ENCODE measurements at regions not wholly inside any gene's neighbourhood (a gene's known extent, or its start where the extent isn't known, plus 50 kb on each side); places are given as distances from the start of the nearest gene placed in this dataset.

DNA sequence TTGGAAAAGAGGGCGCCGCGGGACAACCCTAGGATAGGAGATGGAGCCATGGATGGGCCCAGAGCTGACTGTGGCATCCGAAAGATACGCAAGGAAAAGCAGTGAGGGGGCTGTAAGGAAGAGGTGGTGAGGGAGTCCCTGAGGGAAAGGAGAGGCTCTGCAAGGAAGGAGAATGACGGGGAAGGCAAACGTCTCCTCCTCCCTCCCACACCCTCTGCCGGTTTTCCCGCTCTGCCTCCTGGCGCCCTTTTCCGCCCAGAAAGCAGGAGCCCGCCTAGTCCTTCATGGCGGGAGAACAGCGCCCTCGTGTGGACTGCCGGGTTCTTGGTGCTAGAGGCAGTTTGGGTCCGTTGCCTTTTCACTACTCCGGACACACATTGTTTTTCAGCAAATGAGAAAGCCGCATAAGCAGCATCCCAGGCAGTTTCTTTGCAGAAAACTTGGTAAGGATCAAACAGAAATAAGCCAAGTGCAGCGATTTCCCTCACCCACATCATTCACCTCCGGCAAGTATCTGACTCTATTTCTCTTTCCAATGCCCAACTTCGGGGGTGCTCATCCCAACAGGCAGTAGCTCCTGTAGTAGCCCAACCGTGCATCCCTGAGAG lies 200.4 kb downstream of the INO80D start:
- H3K4me3 Mint-ChIP-seq: no peak overlapping the region
- peaks cover 2% of the 10 kb centered on the region for H3K4me1 Mint-ChIP-seq (ENCODE audit: low read depth)
- H3K36me3 Mint-ChIP-seq: no peaks in the 10 kb centered on the region
- H3K9me3 Mint-ChIP-seq (ENCODE audit: low read depth): no peaks in the 10 kb centered on the region
- H3K27ac Mint-ChIP-seq: no peak overlapping the region
- H3K27me3 Mint-ChIP-seq: peaks cover 10% of the 10 kb centered on the region

DNA sequence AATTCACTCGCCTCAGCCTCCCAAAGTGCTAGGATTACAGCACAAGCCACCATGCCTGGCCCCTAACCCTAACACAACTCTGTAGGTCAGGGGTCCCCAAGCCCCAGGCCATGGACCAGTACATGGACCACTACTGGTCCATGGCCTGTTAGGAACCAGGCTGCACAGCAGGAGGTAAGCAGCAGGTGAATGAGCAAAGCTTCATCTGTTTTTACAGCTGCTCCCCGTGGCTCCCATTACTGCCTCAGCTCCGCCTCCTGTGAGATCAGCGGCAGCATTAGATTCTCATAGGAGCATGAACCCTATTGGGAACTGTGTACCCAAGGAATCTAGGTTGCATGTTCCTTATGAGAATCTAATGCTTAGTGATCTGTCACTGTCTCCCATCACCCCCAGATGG lies 201.7 kb downstream of the NRP2 start:
- peaks cover 15% of the 10 kb centered on the region for H3K27me3 Mint-ChIP-seq

GRCh38 chr2:205882806-205883425 lies 200.6 kb downstream of the NRP2 start:
- Mint-ChIP-seq H3K4me3 (no peak overlapping the region), H3K9me3 (ENCODE audit: low read depth) (no peaks in the 10 kb centered on the region), H3K27ac (no peak overlapping the region), H3K4me1 (ENCODE audit: low read depth) (peaks cover 2% of the 10 kb centered on the region), H3K36me3 (no peaks in the 10 kb centered on the region), H3K27me3 (peaks cover 15% of the 10 kb centered on the region)

More for the DNA sequence above, 201.7 kb downstream of the NRP2 start:
- Mint-ChIP-seq H3K27ac (no peak overlapping the region), H3K9me3 (ENCODE audit: low read depth) (no peaks in the 10 kb centered on the region), H3K4me3 (no peak overlapping the region), H3K36me3 (no peaks in the 10 kb centered on the region), H3K4me1 (ENCODE audit: low read depth) (peaks cover 2% of the 10 kb centered on the region)

DNA sequence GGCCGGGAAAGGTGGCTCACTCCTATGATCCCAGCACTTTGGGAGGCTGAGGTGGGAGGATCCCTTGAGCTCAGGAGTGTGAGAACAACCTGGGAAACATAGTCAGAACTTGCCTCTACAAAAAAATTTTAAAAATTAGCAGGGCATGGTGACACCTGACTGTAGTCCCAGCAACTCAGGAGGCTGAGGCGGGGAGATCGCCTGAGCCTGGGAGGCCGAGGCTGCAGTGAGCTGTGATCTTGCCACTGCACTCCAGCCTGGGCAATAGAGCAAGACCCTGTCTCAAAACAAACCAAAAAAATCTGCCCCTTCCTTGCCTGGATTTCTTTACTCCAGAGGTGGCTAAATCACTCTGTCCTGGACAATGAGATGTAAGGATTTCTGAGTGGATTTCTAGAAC lies 197.7 kb downstream of the NRP2 start:
- no peaks in the 10 kb centered on the region for H3K4me1 Mint-ChIP-seq (ENCODE audit: low read depth)
- H3K27ac Mint-ChIP-seq: no peak overlapping the region
- H3K36me3 Mint-ChIP-seq: no peaks in the 10 kb centered on the region
- H3K9me3 Mint-ChIP-seq (ENCODE audit: low read depth): no peaks in the 10 kb centered on the region
- H3K27me3 Mint-ChIP-seq: peaks cover 12% of the 10 kb centered on the region
- no peak overlapping the region for H3K4me3 Mint-ChIP-seq

- H3K36me3 Mint-ChIP-seq: no peaks in the 10 kb centered on the region
- no peaks in the 10 kb centered on the region for H3K9me3 Mint-ChIP-seq (ENCODE audit: low read depth)
- no peak overlapping the region for H3K4me3 Mint-ChIP-seq
- H3K27ac Mint-ChIP-seq: no peak overlapping the region
- no peaks in the 10 kb centered on the region for H3K4me1 Mint-ChIP-seq (ENCODE audit: low read depth)
- peaks cover 12% of the 10 kb centered on the region for H3K27me3 Mint-ChIP-seq
Observed at GRCh38 chr2:205878999-205879762, 196.9 kb downstream of the NRP2 start.

DNA sequence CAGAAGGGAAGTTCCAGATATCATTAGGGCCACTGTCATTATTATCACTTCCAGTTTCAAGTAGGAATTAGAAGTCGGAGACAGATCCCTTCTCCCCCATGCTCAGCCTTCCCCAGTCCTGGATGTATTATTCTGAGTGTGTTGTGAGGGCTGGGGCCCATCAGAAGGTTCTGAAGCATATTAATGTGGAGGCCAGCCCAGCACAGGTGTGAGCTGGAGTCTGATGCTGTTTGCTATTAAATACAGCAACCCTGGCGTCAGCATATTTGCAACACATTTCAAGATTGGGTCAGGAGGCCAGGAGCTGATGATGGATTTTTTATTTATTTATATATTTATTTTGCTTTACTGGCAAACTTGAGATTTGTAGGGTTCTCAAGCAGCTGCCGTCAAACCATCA lies 195.2 kb downstream of the NRP2 start:
- Mint-ChIP-seq H3K27ac (no peak overlapping the region), H3K27me3 (peaks cover 13% of the 10 kb centered on the region), H3K36me3 (no peaks in the 10 kb centered on the region), H3K4me1 (ENCODE audit: low read depth) (no peaks in the 10 kb centered on the region), H3K4me3 (no peak overlapping the region), H3K9me3 (ENCODE audit: low read depth) (no peaks in the 10 kb centered on the region)

DNA sequence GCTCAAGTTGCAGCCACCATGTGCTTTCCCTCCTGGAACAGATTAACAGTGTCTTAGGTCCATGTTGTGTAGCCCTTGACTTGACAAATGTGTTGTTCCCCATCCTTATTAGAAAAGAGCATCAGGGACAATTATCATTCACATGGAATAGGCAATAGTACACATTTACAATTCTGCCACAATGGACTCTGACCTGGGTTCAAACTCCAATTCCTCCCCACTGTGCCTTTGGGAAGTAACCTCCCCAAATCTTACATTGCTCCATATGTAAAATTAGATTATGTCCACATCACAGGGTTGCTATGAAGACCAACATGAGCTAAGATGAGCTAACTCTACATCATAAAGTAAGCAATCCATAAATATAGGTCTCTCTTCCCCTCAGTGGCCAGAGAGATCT lies 193.8 kb downstream of the NRP2 start:
- H3K27ac Mint-ChIP-seq: no peak overlapping the region
- H3K27me3 Mint-ChIP-seq: peaks cover 15% of the 10 kb centered on the region
- no peaks in the 10 kb centered on the region for H3K9me3 Mint-ChIP-seq (ENCODE audit: low read depth)
- no peaks in the 10 kb centered on the region for H3K4me1 Mint-ChIP-seq (ENCODE audit: low read depth)
- no peaks in the 10 kb centered on the region for H3K36me3 Mint-ChIP-seq
- no peak overlapping the region for H3K4me3 Mint-ChIP-seq

DNA sequence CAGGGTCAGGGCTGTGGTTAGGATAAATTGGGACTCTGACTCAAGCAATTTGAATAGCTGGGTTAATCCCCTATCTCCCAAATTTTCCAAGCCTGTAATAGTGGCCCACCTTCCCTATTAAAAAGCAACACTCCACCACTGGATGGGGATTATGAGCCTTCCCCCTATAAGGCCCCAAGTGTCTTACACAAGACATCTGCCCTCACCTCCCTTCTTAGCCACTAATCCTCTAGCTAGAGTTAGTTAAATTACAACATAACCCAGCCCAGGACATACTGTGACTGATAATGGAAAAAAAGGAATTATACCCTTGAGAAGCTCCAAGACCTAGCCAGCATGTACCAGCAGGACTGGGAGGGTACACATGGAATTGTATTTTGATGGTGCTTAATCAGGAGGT lies 190.4 kb downstream of the NRP2 start:
- Mint-ChIP-seq H3K36me3 (no peaks in the 10 kb centered on the region), H3K27ac (no peak overlapping the region), H3K9me3 (ENCODE audit: low read depth) (no peaks in the 10 kb centered on the region), H3K4me1 (ENCODE audit: low read depth) (no peaks in the 10 kb centered on the region), H3K27me3 (peaks cover 8% of the 10 kb centered on the region), H3K4me3 (no peak overlapping the region)

GRCh38 chr2:205869439-205869838 lies 187.1 kb downstream of the NRP2 start:
- Mint-ChIP-seq H3K4me1 (ENCODE audit: low read depth) (no peaks in the 10 kb centered on the region), H3K9me3 (ENCODE audit: low read depth) (no peaks in the 10 kb centered on the region), H3K36me3 (no peaks in the 10 kb centered on the region), H3K27ac (no peak overlapping the region), H3K27me3 (peaks cover 8% of the 10 kb centered on the region), H3K4me3 (no peak overlapping the region)

- Mint-ChIP-seq H3K4me3 (no peak overlapping the region), H3K27ac (no peak overlapping the region)
Observed at GRCh38 chr2:205868773-205869333, 186.6 kb downstream of the NRP2 start.

GRCh38 chr2:205868053-205868452 lies 185.8 kb downstream of the NRP2 start:
- Mint-ChIP-seq H3K27me3 (peaks cover 8% of the 10 kb centered on the region), H3K4me3 (no peak overlapping the region), H3K27ac (no peak overlapping the region), H3K9me3 (ENCODE audit: low read depth) (no peaks in the 10 kb centered on the region), H3K36me3 (no peaks in the 10 kb centered on the region), H3K4me1 (ENCODE audit: low read depth) (no peaks in the 10 kb centered on the region)

More at GRCh38 chr2:205868773-205869333, 186.6 kb downstream of the NRP2 start:
- no peaks in the 10 kb centered on the region for H3K36me3 Mint-ChIP-seq
- no peaks in the 10 kb centered on the region for H3K9me3 Mint-ChIP-seq (ENCODE audit: low read depth)
- H3K4me1 Mint-ChIP-seq (ENCODE audit: low read depth): no peaks in the 10 kb centered on the region
- peaks cover 8% of the 10 kb centered on the region for H3K27me3 Mint-ChIP-seq

DNA sequence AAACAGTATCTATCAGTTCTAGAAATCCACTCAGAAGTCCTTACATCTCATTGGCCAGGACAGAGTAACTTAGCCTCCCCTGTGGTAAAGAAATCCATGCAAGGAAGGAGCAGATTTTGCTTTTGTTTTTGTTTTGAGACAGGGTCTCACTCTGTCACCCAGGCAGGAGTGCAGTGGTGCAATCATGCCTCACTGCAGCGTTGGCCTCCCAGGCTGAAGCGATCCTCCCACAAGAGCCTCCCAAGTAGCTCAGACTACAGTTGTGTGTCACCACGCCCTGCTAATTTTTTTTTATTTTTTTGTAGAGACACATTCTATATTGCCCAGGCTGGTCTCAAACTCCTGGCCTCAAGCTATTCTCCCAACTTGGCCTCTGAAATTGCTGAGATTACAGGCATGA lies 185.1 kb downstream of the NRP2 start:
- H3K27ac Mint-ChIP-seq: no peak overlapping the region
- no peaks in the 10 kb centered on the region for H3K36me3 Mint-ChIP-seq
- no peaks in the 10 kb centered on the region for H3K4me1 Mint-ChIP-seq (ENCODE audit: low read depth)
- H3K27me3 Mint-ChIP-seq: peaks cover 8% of the 10 kb centered on the region
- no peaks in the 10 kb centered on the region for H3K9me3 Mint-ChIP-seq (ENCODE audit: low read depth)
- no peak overlapping the region for H3K4me3 Mint-ChIP-seq

GRCh38 chr2:205865905-205866441 lies 183.7 kb downstream of the NRP2 start:
- Mint-ChIP-seq H3K4me3 (no peak overlapping the region), H3K27me3 (peaks cover 3% of the 10 kb centered on the region), H3K4me1 (ENCODE audit: low read depth) (no peaks in the 10 kb centered on the region), H3K36me3 (no peaks in the 10 kb centered on the region), H3K9me3 (ENCODE audit: low read depth) (no peaks in the 10 kb centered on the region), H3K27ac (no peak overlapping the region)

- no peaks in the 10 kb centered on the region for H3K4me1 Mint-ChIP-seq (ENCODE audit: low read depth)
- H3K27me3 Mint-ChIP-seq: peaks cover 3% of the 10 kb centered on the region
- no peak overlapping the region for H3K27ac Mint-ChIP-seq
Observed at GRCh38 chr2:205865056-205865455, 182.8 kb downstream of the NRP2 start.

DNA sequence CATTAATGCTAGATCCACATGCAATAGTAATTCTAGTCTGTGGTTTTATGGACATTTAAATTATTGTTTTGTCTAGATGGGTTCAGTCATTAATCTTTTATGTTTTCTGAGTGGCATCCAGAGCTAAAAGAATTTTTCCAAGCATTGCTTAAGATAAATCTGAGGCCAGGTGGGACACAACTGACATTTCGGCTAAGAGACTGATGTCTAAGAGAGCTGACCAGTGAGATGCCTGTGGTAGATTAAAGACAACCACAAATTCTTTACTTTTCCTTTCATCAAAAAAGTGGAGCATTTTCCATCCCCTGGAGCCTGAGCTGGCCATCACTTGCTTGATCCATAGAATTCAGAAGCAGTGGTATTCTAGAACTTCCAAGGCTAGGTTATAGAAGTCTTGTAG lies 182.2 kb downstream of the NRP2 start:
- H3K27me3 Mint-ChIP-seq: peaks cover 3% of the 10 kb centered on the region
- no peaks in the 10 kb centered on the region for H3K9me3 Mint-ChIP-seq (ENCODE audit: low read depth)
- no peak overlapping the region for H3K27ac Mint-ChIP-seq
- no peak overlapping the region for H3K4me3 Mint-ChIP-seq
- H3K36me3 Mint-ChIP-seq: no peaks in the 10 kb centered on the region
- H3K4me1 Mint-ChIP-seq (ENCODE audit: low read depth): no peaks in the 10 kb centered on the region

More at GRCh38 chr2:205865056-205865455, 182.8 kb downstream of the NRP2 start:
- Mint-ChIP-seq H3K36me3 (no peaks in the 10 kb centered on the region), H3K9me3 (ENCODE audit: low read depth) (no peaks in the 10 kb centered on the region), H3K4me3 (no peak overlapping the region)
